Activated CD8-positive, alpha-beta memory T cell treated with anti-CD3 and anti-CD28 coated beads, Interleukin-2, amount 50 U/mL, for 4 hours (primary cell): ENCODE measurements at regions not wholly inside any gene's neighbourhood (a gene's known extent, or its start where the extent isn't known, plus 50 kb on each side); places are given as distances from the start of the nearest gene placed in this dataset.
"Not testable (repeated sequence)": the region's sequence is repeated elsewhere in the genome, so short reads cannot be mapped to it uniquely, and the experiment has no call there.

Experiments used
- DNase-seq: peaks from one replicate; pipeline ENCODE4 v3.0.0-alpha.2; 2020

GRCh38 chr7:94111009-94111408, 106.9 kb upstream of the BET1 start:
- DNase-seq: no peak

GRCh38 chr7:94115316-94115715, 111.2 kb upstream of the BET1 start:
- no peak for DNase-seq

- no peak for DNase-seq
Measured at GRCh38 chr7:94123136-94123535, 119.0 kb upstream of the BET1 start.

DNA sequence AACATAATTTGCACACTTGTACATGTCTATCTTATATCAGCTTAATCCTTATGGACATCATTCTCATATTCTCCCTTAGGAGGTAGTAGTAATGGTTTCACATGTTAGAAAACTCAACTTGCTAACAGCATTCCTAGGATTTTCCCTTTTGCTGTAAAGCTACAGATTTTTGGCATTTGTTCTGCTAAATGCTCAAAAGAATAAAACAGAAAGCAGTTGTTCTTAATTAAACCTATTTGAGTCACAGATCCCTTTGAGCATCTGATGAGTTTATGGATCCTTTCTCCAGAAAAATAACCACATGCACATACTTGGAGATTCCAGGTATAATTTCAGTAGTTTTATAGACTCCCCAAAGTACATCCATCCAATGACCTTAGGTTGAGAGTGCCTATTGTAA, 122.9 kb upstream of the BET1 start:
- no peak for DNase-seq

- DNase-seq: no peak
Measured at GRCh38 chr7:94128072-94128471, 123.9 kb upstream of the BET1 start.

DNA sequence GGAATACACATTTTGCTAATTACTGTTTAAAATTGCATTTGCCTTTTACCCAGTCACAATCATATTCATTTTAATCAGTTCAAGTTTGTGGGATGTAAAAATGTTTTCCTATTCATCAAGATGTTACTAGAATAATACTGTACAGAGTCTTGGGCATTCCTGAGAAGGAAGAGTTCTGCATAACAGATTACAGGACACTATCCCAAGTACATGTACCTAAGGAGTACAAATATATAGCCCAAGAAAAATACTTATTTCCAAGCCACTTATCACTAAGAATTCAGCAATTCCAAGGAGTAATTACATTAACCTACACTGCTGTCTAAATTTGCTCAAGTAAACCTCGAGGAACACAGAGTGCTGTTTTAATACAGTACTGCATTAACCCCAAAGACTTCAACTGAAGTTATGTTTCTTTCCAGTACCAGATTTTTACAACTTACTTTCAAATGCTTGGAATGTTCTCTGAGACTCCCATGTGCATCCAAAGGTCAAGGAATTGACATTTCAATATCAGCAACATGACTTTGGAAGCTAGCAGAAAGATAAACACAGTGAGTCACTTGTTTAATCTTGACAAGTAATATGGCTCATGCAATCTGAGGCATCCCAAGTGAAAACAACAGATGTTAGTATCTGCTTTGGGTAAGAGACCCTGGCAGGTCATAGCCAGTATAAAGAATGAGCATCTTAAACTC, 125.4 kb upstream of the BET1 start:
- no peak for DNase-seq

DNA sequence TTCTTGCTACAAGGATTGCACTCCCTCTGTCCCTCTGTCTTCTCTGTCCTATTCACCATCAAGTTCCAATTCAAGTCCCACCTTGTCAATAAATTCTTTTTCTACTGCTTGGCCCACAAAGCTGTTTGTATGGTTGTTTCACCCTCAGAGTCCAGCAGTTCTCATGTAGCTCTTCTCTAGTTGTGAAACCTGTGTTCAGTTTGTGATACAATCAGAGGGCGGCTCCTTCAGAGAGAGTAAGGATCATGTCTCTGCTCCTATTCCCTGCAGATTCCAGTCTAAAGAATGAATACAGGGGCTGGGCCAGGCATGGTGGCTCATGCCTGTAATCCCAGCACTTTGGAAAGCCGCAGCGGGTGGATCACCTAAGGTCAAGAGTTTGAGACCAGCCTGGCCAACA, 126.6 kb upstream of the BET1 start:
- DNase-seq: no peak

DNA sequence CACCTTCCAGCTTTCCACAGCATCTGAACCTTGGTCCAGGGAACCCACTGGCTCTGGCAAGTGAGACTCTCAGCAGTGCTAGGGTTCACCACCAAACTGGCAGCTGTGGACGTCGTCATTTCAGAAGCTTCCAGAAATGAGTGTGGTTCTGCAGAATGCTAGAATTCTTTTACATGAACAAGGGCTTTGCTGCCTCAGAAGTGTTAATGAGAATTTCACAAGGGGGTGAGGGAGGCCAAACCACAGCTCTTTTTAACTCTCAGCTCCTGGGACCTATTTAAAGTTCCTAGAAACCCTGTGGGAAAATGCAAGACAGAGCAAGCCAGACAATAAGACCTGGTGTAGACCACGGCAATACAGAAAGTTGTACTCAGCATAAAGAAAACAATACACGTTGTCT, 129.3 kb upstream of the BET1 start:
- no peak for DNase-seq

GRCh38 chr7:94135180-94135579, 131.0 kb upstream of the BET1 start:
- DNase-seq: no peak

DNA sequence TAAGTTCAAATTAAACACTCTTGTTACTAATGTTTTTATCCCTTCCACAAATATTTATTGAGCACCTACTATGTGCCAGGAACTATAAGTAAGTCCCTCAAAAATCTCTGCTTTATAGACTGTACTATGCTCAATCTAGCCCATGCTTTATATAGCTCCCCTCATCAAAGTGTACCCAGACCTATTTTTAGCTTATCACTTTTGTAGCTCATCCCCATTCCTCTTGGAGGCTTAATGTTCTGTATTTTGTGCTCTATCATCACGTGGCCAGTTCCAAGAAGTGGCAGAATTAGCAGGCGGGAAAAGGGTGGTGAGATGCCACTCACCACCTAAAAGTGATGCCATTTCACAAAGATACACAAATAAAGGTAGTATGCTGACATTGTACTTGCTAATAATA, 138.1 kb upstream of the BET1 start:
- DNase-seq: no peak

- DNase-seq: no peak
Measured at GRCh38 chr7:94145602-94146001, 141.4 kb upstream of the BET1 start.

GRCh38 chr7:94146408-94146807, 142.3 kb upstream of the BET1 start:
- no peak for DNase-seq

DNA sequence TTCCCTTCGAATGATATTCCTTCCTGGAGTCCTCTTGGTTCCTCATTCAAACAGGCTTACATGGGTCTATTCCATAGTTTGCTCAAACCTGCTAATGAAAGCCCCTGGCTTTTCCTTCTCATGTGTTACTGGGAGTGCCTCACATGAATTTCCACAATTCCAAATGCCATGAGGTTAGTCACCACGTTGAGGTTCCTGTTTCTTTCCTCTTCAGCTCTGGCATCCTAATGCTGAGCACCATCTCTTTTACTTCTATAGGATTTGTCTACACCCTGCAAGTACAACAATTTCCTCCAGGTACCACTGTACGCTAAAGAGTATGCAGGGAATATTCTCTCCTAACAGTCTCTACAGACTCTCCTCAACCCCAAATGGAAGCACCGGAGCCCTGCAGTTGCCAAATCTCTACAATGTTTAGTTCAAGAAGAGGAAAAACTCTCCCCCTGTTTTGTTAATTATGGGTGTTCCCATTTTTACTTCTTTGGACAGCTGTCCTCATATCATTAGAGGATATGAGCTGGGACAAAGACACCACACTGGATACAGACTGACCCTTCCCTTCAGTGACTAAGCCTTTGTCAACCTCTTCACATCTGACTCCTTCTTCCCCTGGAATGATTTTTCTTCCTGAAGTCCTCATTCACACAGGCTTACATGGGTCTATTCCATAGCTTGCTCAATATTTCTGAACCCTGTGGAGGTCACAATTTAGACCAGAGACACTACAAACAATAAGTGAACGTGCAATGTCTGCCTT, 145.8 kb upstream of the BET1 start:
- no peak for DNase-seq

DNA sequence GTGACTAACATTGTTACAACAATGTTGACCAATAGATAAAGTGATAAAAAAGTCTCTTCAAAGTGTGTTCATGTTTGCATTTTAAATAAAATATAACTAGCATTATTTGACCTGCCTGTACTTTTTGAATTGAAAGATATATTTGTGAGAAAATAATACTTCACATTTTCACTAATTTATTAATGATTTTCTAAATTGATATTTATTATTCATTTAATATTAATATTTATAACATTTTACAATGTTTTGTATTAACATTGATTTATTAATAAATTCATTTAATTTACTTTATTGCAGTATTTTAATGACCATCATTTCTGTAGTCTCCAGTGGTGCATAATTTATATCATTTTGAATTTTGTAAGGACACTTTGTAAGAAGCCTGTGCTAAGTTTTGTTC, 150.0 kb upstream of the BET1 start:
- no peak for DNase-seq

DNA sequence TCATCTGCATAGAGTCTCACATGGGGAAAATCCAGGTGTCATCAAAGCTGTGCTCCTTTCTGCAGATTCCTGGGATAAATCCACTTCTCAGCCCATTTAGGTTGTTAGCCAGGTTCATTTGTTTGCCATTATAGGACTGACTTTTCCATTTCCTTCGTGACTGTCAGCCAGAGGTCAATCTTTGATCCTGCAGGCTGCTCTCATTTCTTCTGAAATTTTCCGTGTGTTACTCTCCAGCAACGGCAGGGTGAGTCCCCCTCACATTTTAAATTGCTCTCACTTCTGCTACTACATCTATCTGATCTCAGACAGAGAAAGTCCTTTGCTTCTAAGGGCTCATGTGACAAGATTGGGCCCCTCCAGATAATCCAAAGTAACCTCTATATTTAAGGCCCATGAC, 150.7 kb upstream of the BET1 start:
- no peak for DNase-seq

DNA sequence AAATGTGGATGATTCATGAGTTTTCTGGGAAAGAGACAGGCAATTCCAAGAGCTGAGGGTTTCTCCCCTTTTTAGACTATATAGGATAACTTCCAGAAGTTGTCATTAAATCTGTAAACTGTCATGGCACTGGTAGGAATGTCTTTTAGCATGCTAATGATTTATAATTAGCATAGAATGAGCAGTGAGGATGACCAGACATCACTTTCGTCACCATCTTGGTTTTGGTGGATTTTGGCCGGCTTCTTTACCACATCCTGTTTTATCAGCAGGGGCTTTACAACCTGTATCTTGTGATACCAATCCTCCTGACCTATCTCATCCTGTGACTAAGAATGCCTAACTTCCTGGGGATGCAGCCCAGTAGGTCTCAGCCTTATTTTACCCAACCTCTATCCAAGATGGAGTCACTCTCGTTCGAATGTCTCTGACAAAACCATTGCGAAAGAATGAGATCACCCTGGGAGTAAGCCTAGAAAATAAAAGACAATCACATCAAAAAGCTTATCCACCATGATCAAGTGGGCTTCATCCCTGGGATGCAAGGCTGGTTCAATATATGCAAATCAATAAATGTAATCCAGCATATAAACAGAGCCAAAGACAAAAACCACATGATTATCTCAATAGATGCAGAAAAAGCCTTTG, 153.6 kb upstream of the BET1 start:
- DNase-seq: not testable (repeated sequence)

DNA sequence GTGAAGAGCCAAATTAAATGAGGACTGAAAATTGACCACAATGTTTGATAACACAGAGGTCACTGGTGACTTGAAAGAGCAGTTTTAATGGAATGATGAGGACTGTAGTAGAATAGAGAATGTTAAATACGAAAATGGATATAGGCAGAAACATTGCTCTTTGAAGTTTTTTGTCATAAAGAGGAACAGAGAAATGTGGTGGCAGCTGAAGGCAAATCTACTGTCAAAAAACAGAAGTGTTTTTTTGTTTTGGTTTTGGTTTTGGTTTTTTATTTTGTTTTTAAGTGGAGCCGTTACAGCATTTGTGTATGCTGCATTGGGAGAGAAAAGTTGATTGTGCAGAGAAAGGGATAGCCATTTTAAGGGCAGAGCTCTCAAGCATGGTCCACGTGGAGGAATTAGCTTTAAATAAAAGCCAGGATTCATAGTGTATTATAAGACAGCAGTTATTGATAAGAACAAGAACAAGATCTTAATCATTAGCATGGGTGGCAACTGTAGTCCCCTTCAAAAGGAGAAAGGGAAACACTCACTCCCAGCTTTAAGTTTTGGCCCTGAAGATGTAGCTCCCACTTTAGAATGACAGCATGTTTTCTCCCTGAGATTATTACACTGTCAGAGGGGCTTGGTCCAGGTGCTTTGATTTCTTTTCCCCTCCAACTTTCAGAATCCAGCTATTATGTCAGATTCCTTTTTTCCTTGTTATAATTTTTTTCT, 156.7 kb upstream of the BET1 start:
- DNase-seq: no peak

DNA sequence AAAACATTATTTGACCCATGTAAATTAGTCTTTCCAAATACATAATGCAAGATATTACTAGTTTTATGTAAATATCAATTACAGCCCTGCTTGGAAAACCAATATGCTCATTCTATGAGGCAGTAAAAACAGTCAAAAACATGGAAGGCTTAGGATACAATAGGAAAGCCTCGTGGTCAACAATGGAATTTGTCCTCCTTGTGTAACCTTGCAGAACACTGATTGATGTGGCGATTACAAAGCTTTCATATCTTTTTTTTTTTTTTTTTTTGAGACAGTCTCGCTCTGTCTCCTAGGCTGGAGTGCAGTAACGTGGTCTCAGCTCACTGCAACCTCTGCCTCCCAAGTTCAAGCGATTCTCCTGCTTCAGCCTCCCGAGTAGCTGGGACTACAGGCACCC, 157.3 kb upstream of the BET1 start:
- no peak for DNase-seq

DNA sequence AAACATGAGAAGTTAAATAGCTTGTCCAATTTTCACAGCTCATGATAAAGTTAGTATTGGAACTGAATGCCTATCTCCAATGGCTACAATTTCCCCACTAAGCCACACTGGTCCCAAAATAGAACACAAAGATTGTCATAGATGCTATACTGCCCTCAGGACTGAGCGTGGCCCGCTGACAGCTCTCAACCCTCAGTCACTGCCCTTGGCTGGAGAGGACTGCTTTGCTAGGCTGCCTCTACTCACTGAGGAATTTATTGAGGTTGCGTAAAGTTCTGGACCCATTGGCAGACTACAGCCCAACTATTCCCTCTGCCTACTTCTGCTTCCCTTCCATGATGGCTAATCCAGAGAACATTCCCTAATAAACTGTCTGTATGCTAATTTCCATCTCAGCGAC, 165.5 kb upstream of the BET1 start:
- DNase-seq: no peak

GRCh38 chr7:94170836-94171235, 166.7 kb upstream of the BET1 start:
- no peak for DNase-seq

GRCh38 chr7:94173436-94173835, 169.3 kb upstream of the BET1 start:
- DNase-seq: no peak

DNA sequence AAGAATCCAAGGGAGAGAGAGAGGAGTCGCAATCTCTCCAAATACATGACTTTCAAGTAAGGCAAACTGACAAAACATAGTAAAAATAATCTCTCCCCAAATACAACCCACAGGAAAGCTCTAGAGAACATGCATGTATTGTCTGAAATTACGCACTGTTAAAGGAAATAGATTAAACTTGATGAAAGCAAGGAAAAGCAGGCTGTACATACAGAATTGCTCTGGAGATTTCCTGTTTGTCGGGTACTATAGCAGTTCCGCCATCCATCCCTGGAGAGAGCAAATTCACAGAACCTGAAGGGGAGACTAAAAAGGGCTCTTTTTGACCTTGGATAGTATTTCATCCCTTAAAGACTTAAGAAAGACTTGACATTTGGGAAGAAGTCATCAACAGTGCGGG, 170.2 kb upstream of the BET1 start:
- no peak for DNase-seq

DNA sequence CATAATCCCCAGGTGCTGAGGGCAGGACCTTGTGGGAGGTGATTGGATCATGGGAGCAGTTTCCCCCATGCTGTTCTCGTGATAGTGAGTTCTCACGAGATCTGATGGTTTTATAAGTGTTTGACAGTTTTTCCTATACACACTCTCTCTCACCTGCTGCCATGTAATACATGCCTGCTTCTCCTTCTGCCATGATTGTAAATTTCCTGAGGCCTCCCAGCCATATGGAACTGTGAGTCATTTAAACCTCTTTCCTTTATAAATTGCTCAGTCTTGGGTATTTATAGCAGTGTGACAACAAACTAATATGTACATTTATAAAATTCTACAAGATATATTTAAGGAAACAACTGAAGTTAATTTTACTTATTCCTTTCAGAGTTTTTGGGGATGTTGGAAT, 170.8 kb upstream of the BET1 start:
- DNase-seq: no peak
